Esophagus squamous epithelium (tissue), 5 donors: ENCODE measurements at regions not wholly inside any gene's neighbourhood (a gene's known extent, or its start where the extent isn't known, plus 50 kb on each side); places are given as distances from the start of the nearest gene placed in this dataset.

Experiments used
- DNase-seq: peaks from one replicate; lab custom pipeline; 2025; lab: John Stamatoyannopoulos, UW
- H3K27ac ChIP-seq, 4 donors: fragments of 200-600 bp; sonication (generic); one replicate each; pipeline ENCODE4 v1.5.1; 2016 to 2019; ENCODE audit warnings: mild to moderate bottlenecking in 1 of 4
- H3K27me3 ChIP-seq, 4 donors: fragments of 200-600 bp; sonication (generic); 1 replicate in 3 of 4; 2 replicates in 1 of 4; pipeline versions ENCODE4 v1.5.1 to v1.6.0; 2017 to 2021; ENCODE audit warnings: antibody characterized with exemption in 1 of 4
- H3K36me3 ChIP-seq, 3 donors: fragments of 200-600 bp; sonication (generic); one replicate each; pipeline ENCODE4 v1.5.1; 2016 to 2019
- H3K4me1 ChIP-seq, 3 donors: fragments of 200-600 bp; sonication (generic); one replicate each; pipeline ENCODE4 v1.5.1; 2017 to 2019
- H3K4me3 ChIP-seq, 4 donors: fragments of 200-600 bp; sonication (generic); 1 replicate in 3 of 4; 2 replicates in 1 of 4; pipeline ENCODE4 v1.5.1; 2016 to 2019; ENCODE audit warnings: mild to moderate bottlenecking in 2 of 4, moderate library complexity in 1 of 4
- H3K9me3 ChIP-seq, 3 donors: fragments of 200-600 bp; sonication (generic); one replicate each; pipeline ENCODE4 v1.5.1; 2016 to 2019
- POLR2A ChIP-seq, 4 donors: fragments of 450-650 bp; IDR thresholded peaks; one replicate each; pipeline ENCODE4 v1.6.1; 2017; ENCODE audit warnings: antibody characterized with exemption in 4 of 4, mild to moderate bottlenecking in 4 of 4, moderate library complexity in 3 of 4
- WGBS, 2 donors: methylation state at CpG; one replicate each; pipeline ENCODE4 v1.1.5; 2018; 5-methylcytosine and 5-hydroxymethylcytosine counted together
- intact Hi-C: fragments of 100-400 bp; cut with DNase I; formaldehyde crosslinking; loops from one replicate; pipeline ENCODE4 v1.15.0; 2022
- TF ChIP-seq, protein P1 (sequence below), 6 experiments: fragments of 450-650 bp in 4 of 6; fragments of 200-600 bp in 2 of 6; sonication (generic) in 2 of 6; IDR thresholded peaks; one replicate each; pipeline ENCODE4 v1.5.1; 2016 to 2019; ENCODE audit warnings: antibody characterized with exemption in 6 of 6, mild to moderate bottlenecking in 4 of 6, moderate library complexity in 4 of 6
- donor health status: DM: yes; HTN: yes; CAD: no.

DNA sequence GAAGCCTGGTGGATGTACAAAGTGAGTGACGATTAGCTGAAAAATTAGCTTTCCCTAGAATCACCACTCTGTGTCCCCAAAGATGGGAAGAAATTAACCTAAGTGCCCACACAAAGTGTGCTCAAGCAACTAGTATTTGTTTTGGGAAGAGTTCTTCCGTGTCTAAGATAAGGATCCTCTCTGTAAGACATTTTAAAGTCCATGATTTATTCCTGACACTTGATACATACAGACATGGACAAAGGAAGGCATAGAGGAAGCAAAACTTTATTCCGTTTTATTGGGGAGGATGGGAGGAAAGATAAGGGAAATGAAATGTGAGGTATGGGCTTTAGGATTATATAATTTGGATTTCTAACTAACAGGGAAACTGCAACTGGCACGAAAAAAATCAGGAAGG is 1772.6 kb downstream of the EFNA5 start:
- no peaks in the 10 kb centered on the region for H3K4me1 ChIP-seq
- no peak for DNase-seq
- WGBS, 2 donors: 47 to 53% methylated on average over 4 of the region's 4 CpGs
- no peak overlapping the region for H3K4me3 ChIP-seq
- TF ChIP-seq, protein P1, sequence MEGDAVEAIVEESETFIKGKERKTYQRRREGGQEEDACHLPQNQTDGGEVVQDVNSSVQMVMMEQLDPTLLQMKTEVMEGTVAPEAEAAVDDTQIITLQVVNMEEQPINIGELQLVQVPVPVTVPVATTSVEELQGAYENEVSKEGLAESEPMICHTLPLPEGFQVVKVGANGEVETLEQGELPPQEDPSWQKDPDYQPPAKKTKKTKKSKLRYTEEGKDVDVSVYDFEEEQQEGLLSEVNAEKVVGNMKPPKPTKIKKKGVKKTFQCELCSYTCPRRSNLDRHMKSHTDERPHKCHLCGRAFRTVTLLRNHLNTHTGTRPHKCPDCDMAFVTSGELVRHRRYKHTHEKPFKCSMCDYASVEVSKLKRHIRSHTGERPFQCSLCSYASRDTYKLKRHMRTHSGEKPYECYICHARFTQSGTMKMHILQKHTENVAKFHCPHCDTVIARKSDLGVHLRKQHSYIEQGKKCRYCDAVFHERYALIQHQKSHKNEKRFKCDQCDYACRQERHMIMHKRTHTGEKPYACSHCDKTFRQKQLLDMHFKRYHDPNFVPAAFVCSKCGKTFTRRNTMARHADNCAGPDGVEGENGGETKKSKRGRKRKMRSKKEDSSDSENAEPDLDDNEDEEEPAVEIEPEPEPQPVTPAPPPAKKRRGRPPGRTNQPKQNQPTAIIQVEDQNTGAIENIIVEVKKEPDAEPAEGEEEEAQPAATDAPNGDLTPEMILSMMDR (IDR thresholded peaks at IDR 0.05): no peak
- TF ChIP-seq POLR2A (IDR thresholded peaks at IDR 0.05): no peak
- no peaks in the 10 kb centered on the region for H3K27me3 ChIP-seq
- H3K36me3 ChIP-seq: no peaks in the 10 kb centered on the region
- intact Hi-C loops: no loop called here
- no peak overlapping the region for H3K27ac ChIP-seq
- no peaks in the 10 kb centered on the region for H3K9me3 ChIP-seq

DNA sequence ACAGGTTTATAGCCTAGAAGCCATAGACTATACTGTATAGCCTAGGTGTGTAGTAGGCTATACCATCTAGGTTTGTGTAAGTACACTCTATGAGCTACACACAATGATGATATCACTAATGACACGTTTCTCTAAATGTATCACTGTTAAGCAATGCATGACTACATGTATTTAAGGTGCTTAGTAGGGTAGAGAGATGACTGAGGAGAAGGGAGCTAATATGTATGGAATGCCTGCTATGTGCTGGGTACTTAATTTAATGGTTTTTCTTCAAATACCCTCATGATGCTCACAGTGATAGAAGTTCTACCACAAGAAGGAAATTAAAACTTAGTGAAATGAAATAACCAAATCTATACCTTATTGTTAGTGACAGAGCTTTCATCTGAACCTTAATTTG is 1785.5 kb downstream of the EFNA5 start:
- Histone ChIP-seq H3K36me3 (no peaks in the 10 kb centered on the region), H3K4me3 (no peak overlapping the region), H3K27ac (no peak overlapping the region), H3K9me3 (no peaks in the 10 kb centered on the region), H3K27me3 (no peaks in the 10 kb centered on the region), H3K4me1 (no peaks in the 10 kb centered on the region)
- TF ChIP-seq, protein P1 (IDR thresholded peaks at IDR 0.05): no peak
- no peak for TF ChIP-seq POLR2A (IDR thresholded peaks at IDR 0.05)
- no peak for DNase-seq
- intact Hi-C loops: no loop called here
- 31 to 35% methylated on average over 1 of the region's 1 CpG for WGBS, 2 donors

DNA sequence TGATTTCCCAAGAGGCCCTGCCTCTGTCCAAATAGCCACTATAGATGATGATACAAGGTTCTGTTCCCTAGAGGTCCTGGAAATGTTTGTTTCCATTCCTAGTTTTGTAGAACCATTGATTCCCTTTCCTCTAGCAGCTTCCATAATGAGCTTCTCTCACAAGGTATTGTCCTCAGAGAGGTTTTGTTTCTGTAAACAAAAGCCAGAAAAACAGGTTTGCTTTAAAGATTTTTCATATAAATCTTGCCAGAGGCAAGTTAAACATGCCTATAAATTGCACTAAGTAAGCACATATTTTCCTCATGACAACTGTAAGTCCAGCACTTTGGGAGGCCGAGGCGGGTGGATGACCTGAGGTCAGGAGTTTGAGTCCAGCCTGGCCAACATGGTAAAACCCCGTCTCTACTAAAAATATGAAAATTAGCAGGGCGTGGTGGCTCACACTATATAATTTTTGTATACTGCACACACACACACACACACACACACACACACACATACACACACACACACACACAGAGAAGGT is 1787.7 kb downstream of the EFNA5 start:
- TF ChIP-seq POLR2A (IDR thresholded peaks at IDR 0.05): no peak
- TF ChIP-seq, protein P1 (IDR thresholded peaks at IDR 0.05): no peak
- Histone ChIP-seq H3K27me3 (no peaks in the 10 kb centered on the region), H3K36me3 (no peaks in the 10 kb centered on the region), H3K4me3 (no peak overlapping the region), H3K4me1 (no peaks in the 10 kb centered on the region), H3K9me3 (no peaks in the 10 kb centered on the region), H3K27ac (no peak overlapping the region)
- no peak for DNase-seq
- intact Hi-C loops: no loop called here
- WGBS, 2 donors: 28 to 61% methylated on average over 4 of the region's 4 CpGs

DNA sequence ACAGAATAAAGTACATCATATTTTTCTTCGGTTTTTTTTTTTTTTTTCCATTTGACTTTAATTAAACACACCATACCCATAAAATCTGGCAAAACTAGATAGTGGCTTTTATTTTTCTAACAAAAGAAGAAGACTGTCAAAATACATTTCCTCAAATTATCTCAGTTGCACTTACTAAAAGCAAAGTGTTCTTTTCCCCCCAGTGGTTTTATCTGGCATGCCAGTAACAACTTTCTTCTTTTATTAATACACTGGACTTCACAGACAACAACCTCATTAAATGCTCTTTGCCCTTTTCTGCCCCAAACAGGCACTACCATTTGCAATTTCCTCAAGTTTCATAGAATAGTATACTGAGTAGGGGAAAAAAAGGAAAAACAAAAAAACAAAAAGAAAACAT is 1792.3 kb downstream of the EFNA5 start:
- intact Hi-C loops: no loop called here
- H3K27me3 ChIP-seq: no peaks in the 10 kb centered on the region
- H3K27ac ChIP-seq: no peak overlapping the region
- no peaks in the 10 kb centered on the region for H3K9me3 ChIP-seq
- H3K4me3 ChIP-seq: no peak overlapping the region
- WGBS, 2 donors: 72 to 86% methylated on average over 1 of the region's 1 CpG
- no peak for DNase-seq
- H3K36me3 ChIP-seq: no peaks in the 10 kb centered on the region
- no peaks in the 10 kb centered on the region for H3K4me1 ChIP-seq
- TF ChIP-seq POLR2A (IDR thresholded peaks at IDR 0.05): no peak
- TF ChIP-seq, protein P1 (IDR thresholded peaks at IDR 0.05): no peak

DNA sequence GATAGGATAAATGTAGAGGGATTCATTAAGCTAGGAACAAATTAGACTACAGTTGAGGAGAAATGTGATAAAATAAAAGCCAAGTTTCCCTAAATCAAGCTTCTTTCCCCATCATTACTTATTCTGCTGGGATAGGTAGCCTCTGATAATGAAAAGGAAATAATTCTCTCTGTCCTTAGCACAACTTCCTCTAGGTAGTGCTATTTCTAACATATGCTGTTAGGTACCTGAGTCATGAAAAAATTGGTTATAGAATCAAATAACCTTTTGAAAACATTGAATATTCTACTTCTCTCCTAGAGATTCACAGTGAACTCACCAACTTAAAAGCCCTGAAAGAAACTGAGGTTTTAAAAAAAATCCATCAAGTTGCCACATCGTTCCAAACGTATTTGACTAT is 1793.1 kb downstream of the EFNA5 start:
- TF ChIP-seq POLR2A (IDR thresholded peaks at IDR 0.05): no peak
- TF ChIP-seq, protein P1 (IDR thresholded peaks at IDR 0.05): no peak
- no peak for DNase-seq
- Histone ChIP-seq H3K36me3 (no peaks in the 10 kb centered on the region), H3K4me1 (no peaks in the 10 kb centered on the region), H3K27me3 (no peaks in the 10 kb centered on the region), H3K27ac (no peak overlapping the region), H3K4me3 (no peak overlapping the region), H3K9me3 (no peaks in the 10 kb centered on the region)
- intact Hi-C loops: no loop called here
- 87 to 93% methylated on average over 2 of the region's 2 CpGs for WGBS, 2 donors
